ENCODE measurements at regions not wholly inside any gene's neighbourhood (a gene's known extent, or its start where the extent isn't known, plus 50 kb on each side); places are given as distances from the start of the nearest gene placed in this dataset.

DNA sequence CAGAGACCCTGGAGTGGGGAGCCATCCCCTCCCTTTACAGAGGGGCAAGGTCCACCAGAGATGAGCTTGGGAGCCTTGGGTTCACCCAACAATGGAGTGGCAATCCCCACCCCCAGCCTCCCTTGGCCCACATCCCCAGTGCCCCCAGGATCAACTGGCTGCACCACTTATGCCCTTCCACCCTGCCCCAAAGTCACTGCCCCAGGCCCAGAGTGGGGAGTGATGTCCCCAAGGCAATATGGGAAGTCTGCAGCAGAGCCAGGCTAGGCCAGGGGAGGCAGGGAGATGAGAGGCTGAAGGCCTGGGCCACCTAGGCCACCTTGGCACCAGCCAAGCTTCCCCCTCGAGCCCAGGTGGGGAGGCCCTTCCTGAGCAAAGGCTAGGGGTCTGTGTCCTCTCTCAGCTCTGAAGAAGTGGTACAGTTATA, 145.5 kb downstream of the SMAD6 start:
- no peaks in the 10 kb centered on the region for H3K9me3 Mint-ChIP-seq (ENCODE audit: unreplicated experiment)
- H3K4me1 Mint-ChIP-seq (ENCODE audit: unreplicated experiment), result peaks cover 2% of the 10 kb centered on the region
- H3K36me3 Mint-ChIP-seq (ENCODE audit: low read depth, unreplicated experiment), result peaks cover 5% of the 10 kb centered on the region
- H3K4me3 Mint-ChIP-seq (ENCODE audit: unreplicated experiment), result no peak overlapping the region
- TF ChIP-seq, protein P1, sequence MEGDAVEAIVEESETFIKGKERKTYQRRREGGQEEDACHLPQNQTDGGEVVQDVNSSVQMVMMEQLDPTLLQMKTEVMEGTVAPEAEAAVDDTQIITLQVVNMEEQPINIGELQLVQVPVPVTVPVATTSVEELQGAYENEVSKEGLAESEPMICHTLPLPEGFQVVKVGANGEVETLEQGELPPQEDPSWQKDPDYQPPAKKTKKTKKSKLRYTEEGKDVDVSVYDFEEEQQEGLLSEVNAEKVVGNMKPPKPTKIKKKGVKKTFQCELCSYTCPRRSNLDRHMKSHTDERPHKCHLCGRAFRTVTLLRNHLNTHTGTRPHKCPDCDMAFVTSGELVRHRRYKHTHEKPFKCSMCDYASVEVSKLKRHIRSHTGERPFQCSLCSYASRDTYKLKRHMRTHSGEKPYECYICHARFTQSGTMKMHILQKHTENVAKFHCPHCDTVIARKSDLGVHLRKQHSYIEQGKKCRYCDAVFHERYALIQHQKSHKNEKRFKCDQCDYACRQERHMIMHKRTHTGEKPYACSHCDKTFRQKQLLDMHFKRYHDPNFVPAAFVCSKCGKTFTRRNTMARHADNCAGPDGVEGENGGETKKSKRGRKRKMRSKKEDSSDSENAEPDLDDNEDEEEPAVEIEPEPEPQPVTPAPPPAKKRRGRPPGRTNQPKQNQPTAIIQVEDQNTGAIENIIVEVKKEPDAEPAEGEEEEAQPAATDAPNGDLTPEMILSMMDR (IDR thresholded peaks at IDR 0.05; ENCODE audit: unreplicated experiment), result no peak
- no peak overlapping the region for H3K27ac Mint-ChIP-seq (ENCODE audit: unreplicated experiment)
- DNase-seq (ENCODE audit: low spot score), result no peak
- H3K27me3 Mint-ChIP-seq (ENCODE audit: unreplicated experiment), result peaks cover 4% of the 10 kb centered on the region

DNA sequence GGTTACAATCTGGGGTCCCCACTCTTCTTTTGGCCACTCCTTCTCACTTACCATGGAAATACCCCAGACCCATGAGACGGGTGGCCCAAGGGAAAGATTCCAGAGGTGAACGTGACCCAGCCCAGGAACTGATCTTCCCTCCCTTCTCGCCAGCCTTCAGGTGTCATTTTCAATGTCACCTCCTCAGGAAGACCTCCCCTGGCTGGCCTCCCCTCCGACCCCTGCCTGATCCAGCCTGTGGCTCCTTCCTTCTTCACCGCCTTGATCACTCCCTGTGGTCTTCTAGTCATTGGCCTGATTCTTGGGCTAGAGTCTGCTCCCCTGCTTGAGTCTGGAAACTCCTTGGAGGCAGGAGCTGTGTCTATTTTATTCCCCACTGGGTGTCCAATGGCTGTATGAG, 146.1 kb downstream of the SMAD6 start:
- Mint-ChIP-seq H3K9me3 (ENCODE audit: unreplicated experiment) (no peaks in the 10 kb centered on the region), H3K4me1 (ENCODE audit: unreplicated experiment) (peaks cover 2% of the 10 kb centered on the region), H3K4me3 (ENCODE audit: unreplicated experiment) (no peak overlapping the region), H3K36me3 (ENCODE audit: low read depth, unreplicated experiment) (peaks cover 2% of the 10 kb centered on the region), H3K27ac (ENCODE audit: unreplicated experiment) (no peak overlapping the region), H3K27me3 (ENCODE audit: unreplicated experiment) (peaks cover 4% of the 10 kb centered on the region)
- TF ChIP-seq, protein P1 (IDR thresholded peaks at IDR 0.05; ENCODE audit: unreplicated experiment), result no peak
- no peak for DNase-seq (ENCODE audit: low spot score)

DNA sequence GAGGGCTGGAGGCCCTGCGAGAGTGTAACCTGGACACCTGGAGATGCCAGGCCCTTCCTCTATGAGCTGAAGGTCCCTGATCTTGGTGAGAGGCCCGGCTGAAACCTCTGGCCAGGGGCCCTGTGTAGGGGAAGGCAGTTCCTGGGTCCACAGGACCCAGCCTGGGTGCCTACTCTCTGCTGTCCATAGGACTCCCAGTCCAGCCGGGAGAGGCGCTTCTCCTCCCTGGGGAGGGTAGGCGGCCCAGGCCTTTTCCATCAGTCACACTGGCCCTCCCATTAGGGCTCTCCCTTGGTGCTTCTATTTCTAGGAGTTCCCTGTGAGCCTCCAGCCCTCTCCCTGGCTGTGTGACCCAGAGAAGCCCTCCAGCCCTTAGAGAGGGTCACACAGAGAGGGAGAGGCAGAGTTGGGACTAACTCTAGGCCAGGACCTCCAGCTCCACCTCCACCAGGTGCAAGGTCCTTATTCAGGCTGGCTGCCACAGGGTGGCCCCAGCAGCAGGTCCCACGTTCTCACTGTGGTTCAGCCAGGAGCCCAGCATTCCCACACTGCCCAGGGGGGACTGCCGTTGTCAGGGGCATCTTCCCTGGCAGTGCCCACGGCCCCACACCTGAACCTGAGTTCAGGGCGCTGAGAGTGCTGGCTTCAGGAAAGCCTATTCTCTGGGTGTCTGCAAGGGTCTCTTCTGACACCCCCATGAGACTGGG, 146.8 kb downstream of the SMAD6 start:
- Mint-ChIP-seq H3K9me3 (ENCODE audit: unreplicated experiment) (no peaks in the 10 kb centered on the region), H3K27me3 (ENCODE audit: unreplicated experiment) (peaks cover 1% of the 10 kb centered on the region), H3K27ac (ENCODE audit: unreplicated experiment) (no peak overlapping the region), H3K4me3 (ENCODE audit: unreplicated experiment) (no peak overlapping the region), H3K4me1 (ENCODE audit: unreplicated experiment) (peaks cover 2% of the 10 kb centered on the region), H3K36me3 (ENCODE audit: low read depth, unreplicated experiment) (no peaks in the 10 kb centered on the region)
- no peak for DNase-seq (ENCODE audit: low spot score)
- TF ChIP-seq, protein P1 (IDR thresholded peaks at IDR 0.05; ENCODE audit: unreplicated experiment), result no peak

DNA sequence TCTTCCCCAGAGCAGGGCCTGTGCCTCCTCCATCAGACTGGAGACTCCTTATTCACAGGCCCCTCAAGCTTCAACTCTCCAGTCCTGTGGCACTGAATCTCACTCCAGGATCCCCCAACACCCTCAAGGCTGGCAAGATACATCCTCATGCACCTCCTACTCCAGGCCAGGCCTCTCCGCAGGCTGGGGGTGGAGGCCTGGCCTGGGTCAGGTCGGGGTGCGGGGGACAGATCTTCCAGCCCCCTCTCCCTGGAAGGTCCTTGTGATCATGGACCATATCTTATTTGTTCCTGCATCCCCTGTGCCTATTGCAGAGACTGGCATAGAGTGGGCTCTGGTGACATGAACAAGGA, 147.3 kb downstream of the SMAD6 start:
- DNase-seq (ENCODE audit: low spot score), result no peak

DNA sequence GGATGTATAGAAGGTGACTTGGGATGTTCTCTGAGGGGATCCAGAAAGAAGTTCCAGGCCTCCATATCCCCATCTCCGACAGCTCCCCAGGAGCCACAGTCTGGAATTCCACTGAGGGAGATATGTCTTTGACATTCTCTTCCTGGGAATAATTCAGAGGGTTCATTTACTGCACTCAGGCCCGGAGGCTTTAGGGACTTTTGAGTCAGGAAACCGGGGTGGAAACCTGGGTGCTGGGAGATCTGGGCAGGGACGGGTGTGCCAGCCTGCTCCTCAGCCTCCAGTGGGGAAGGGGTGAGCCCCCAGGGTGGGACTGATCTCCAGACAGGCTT, 147.7 kb downstream of the SMAD6 start:
- DNase-seq (ENCODE audit: low spot score), result no peak
- H3K4me1 Mint-ChIP-seq (ENCODE audit: unreplicated experiment), result peaks cover 2% of the 10 kb centered on the region
- H3K4me3 Mint-ChIP-seq (ENCODE audit: unreplicated experiment), result no peak overlapping the region
- H3K9me3 Mint-ChIP-seq (ENCODE audit: unreplicated experiment), result no peaks in the 10 kb centered on the region
- TF ChIP-seq, protein P1 (IDR thresholded peaks at IDR 0.05; ENCODE audit: unreplicated experiment), result no peak
- H3K27me3 Mint-ChIP-seq (ENCODE audit: unreplicated experiment), result peaks cover 1% of the 10 kb centered on the region
- no peak overlapping the region for H3K27ac Mint-ChIP-seq (ENCODE audit: unreplicated experiment)
- H3K36me3 Mint-ChIP-seq (ENCODE audit: low read depth, unreplicated experiment), result no peaks in the 10 kb centered on the region

More for the DNA sequence above, 147.3 kb downstream of the SMAD6 start:
- Mint-ChIP-seq H3K27ac (ENCODE audit: unreplicated experiment) (no peak overlapping the region), H3K9me3 (ENCODE audit: unreplicated experiment) (no peaks in the 10 kb centered on the region), H3K36me3 (ENCODE audit: low read depth, unreplicated experiment) (no peaks in the 10 kb centered on the region), H3K4me3 (ENCODE audit: unreplicated experiment) (no peak overlapping the region), H3K27me3 (ENCODE audit: unreplicated experiment) (peaks cover 1% of the 10 kb centered on the region), H3K4me1 (ENCODE audit: unreplicated experiment) (peaks cover 2% of the 10 kb centered on the region)
- TF ChIP-seq, protein P1 (IDR thresholded peaks at IDR 0.05; ENCODE audit: unreplicated experiment), result no peak

Measured in endothelial cell (in vitro differentiated cells).